GM18526 (cell line): ENCODE measurements at regions not wholly inside any gene's neighbourhood (a gene's known extent, or its start where the extent isn't known, plus 50 kb on each side); places are given as distances from the start of the nearest gene placed in this dataset.

Experiments
- POLR2A ChIP-seq: IDR thresholded peaks from 3 replicates; pipeline ENCODE4 v1.6.1; 2011; ENCODE audit not compliant: insufficient read length; ENCODE audit errors: extremely low read depth

- no peak for TF ChIP-seq POLR2A
Measured at GRCh38 chr4:112938461-112939058, 110.9 kb upstream of the ANK2 start.

- TF ChIP-seq POLR2A, result no peak
Measured at GRCh38 chr4:112939901-112940300, 109.6 kb upstream of the ANK2 start.

- no peak for TF ChIP-seq POLR2A
Measured at GRCh38 chr4:112940336-112940735, 109.1 kb upstream of the ANK2 start.

- no peak for TF ChIP-seq POLR2A
Measured at GRCh38 chr4:112942077-112942476, 107.4 kb upstream of the ANK2 start.

- TF ChIP-seq POLR2A, result no peak
Measured at GRCh38 chr4:112942997-112943396, 106.5 kb upstream of the ANK2 start.

- no peak for TF ChIP-seq POLR2A
Measured at GRCh38 chr4:112944006-112944405, 105.4 kb upstream of the ANK2 start.

DNA sequence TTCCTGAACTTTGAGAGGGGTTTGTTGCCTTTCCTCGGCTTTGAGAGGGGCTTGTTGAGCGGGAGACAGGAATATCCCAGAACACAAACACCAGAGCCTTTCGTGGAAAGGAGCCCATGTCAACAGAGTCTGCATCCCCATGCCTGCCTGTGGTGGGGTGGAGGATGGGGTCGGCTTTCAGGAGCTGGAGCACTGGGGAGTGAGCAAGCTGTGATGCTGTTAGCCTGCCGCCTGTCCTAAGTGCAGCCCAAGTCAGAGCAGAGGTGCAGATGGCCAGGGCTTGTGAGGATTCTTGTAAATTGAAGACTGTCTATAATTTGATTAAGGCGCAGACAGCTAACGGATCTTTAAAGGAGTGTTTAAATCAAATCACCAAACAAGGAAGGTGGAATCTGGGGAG, 103.3 kb upstream of the ANK2 start:
- TF ChIP-seq POLR2A, result no peak

DNA sequence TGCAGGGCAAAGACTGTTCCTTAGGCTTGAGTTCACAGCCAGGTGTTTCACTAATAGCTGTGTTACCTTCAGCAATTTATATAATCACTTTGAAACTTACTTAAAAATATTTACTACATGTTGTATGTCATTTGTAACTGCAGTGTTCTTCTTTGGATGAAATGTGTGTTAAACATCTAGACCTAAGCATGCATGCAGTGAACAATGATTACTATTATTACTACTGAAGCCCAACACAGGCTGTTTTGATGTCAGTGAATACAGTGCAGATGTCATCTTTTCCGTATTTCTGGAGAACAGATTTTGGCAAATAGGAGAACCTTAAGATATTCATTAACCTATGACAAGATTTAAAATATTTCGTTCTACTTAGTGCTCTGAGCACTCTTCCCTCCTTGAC, 101.8 kb upstream of the ANK2 start:
- TF ChIP-seq POLR2A, result no peak

DNA sequence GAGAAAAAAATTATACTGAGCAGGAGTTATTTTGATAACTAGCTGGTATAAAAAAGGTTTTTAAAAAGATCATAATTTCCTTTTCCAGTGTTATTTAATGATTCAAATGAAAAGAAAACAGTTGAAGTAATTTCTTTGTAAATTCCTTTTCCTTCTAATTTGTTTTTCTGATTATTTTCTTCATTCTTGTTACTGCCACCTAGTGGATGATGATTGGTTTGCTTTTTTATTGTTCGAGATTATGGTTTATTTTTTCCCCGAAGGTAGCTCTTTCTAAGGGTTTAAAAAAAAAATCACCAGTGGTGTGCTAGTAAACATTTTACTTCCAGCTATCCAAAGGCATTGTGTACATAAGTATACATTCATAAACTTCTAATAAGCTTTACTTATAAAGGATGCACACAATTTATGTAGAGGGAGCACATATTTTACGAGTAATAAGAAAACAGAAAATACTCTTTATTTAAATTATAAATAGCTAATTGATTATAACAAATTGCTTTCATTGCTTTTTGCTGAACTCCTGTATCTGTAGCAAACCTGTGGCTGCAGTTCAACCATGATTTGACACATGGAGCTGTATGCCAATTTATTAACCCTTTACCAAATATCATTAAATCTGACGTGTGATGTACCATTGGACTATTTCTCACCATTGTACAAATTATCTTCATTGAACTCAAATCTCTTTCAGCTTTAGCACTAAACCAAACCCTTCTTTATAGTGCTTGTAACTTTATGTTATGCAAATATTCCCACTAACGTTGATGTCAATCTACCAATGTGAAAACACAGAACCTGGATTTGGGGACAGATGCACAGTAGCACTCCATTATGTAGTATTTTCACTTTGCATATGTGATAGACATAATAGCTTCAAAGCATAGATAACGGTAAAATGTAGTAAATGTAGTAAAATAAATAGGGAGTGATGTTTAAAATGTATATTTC, 97.8 kb upstream of the ANK2 start:
- no peak for TF ChIP-seq POLR2A

DNA sequence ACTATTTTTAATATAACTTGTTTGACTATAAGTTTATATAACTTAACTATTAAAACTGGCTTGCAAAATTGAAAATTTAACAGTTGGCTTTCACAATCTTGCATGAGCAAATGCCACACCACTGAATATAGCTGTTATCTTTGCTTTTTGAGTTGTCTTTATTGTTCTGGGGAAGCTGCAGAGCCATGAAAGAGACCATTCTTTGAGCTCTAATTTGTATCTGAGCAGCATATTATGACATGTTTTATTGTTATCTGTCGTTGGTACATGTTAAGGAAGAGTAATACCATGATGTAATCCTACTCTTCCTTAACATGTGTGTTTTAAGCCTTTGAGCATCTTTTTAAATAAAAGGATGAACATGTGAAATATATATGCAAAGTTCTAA, 97.1 kb upstream of the ANK2 start:
- TF ChIP-seq POLR2A, result no peak

GRCh38 chr4:112953262-112953661, 96.2 kb upstream of the ANK2 start:
- no peak for TF ChIP-seq POLR2A

- no peak for TF ChIP-seq POLR2A
Measured at GRCh38 chr4:112954286-112954685, 95.2 kb upstream of the ANK2 start.

- TF ChIP-seq POLR2A, result no peak
Measured at GRCh38 chr4:112956484-112956896, 93.0 kb upstream of the ANK2 start.

DNA sequence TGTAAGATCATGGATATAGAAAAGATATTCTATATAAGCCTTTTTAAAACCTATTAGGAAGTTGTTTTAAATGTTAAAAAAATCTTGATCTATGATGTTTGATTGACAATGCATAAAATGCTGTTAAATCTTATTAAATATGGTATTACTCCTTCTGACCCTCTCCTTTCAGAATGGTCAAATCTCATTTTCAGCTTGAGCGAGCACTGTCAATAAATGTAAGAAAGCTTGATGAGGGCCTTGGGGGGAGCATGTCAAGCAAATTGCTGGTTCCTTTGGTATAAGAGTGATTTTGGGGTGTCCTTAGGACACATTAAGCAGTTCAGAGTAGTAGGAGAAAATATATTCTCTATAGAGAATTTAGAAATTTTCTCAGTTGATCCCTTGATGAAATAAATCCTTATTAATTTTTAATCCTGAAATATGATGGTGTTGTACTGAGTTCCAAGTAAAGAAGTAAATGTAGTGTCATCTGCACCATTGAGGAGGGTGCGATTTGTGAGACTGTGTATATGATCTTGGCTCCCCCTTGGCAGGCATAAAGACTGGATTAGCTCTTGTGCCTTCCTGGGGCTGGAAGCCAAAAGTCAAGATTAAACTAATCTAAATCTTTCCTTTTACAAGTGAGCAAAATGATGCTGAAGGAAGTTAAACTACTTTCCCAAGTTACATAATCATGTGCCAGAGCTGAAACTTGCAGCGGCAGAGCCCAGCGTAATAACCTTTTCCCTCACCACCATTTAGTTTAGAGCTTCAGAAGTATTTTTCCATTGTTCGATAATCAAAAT, 82.6 kb upstream of the ANK2 start:
- TF ChIP-seq POLR2A, result no peak

DNA sequence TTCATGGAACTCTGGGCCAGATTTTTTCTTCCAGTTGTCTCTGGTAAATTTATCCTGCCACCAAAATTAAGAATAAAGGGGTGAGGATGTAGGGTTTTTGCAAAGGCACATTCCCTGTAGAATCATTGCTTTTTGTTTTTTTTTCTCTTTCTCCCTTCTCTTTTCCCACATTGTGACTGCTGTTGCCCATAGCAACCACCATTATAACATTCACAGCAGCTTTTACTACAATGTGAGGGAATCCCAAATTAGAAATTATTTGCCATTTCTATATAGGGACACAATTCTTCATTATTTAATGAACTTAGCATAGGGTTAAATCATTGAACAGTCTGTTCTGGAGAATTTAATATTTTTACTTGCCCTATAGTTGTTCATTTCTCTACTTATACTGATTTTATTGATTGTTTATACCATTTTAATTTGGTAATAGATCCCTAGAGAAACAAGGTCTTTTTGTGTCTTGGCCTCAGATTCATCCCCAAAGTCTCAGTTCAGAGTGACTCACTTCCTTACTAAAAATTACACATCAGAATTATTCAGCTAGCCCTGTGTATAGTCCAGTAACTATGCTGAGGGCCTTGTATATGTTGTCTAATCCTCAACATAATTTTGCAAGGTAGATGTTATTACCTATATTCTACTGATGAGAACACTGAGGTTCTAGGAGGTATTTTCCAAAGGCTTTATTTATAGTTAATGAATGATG, 80.8 kb upstream of the ANK2 start:
- TF ChIP-seq POLR2A, result no peak
